GM12864 (cell line): ENCODE measurements at regions not wholly inside any gene's neighbourhood (a gene's known extent, or its start where the extent isn't known, plus 50 kb on each side); places are given as distances from the start of the nearest gene placed in this dataset.
"Not testable (repeated sequence)": the region's sequence is repeated elsewhere in the genome, so short reads cannot be mapped to it uniquely, and the experiment has no call there.

ENCODE experiments used
- DNase-seq: peaks from one replicate; pipeline ENCODE4 v3.0.0-alpha.2; 2011; ENCODE audit warnings: low read depth
- H3K4me3 ChIP-seq: 2 replicates; pipeline ENCODE4 v1.5.1; 2011; ENCODE audit warnings: mild to moderate bottlenecking, low read depth, low read length, control low read depth
- CTCF ChIP-seq: IDR thresholded peaks from 2 replicates; pipeline ENCODE4 v1.5.1; 2011; ENCODE audit warnings: low read depth, mild to moderate bottlenecking, moderate library complexity, low read length, control low read depth, inconsistent platforms; ENCODE audit errors: missing control alignments

GRCh38 chr5:94009161-94009560, 267.8 kb upstream of the POU5F2 start:
- DNase-seq: no peak
- no peak overlapping the region for H3K4me3 ChIP-seq
- no peak for TF ChIP-seq CTCF

- no peak for DNase-seq
- TF ChIP-seq CTCF: no peak
- H3K4me3 ChIP-seq: no peak overlapping the region
Measured at GRCh38 chr5:93998951-93999455, 257.6 kb upstream of the POU5F2 start.

DNA sequence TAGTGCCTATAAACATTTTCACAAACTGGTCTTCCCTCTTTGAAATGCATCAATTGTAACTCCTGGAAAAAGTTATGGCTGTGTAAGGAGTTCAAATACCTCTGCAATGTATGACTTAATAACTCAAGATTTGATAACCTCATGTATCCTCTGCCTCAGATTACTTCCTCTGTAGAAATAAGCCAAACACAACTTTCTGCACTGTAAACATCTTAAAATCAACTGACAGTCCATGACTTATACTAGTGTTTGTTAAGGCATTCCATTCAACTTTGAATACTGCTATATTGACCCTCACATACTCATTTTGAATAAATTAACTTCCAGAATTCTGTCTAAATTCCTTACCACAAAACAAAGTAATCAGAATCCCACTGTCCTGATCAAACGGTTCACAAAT, 256.2 kb upstream of the POU5F2 start:
- DNase-seq: no peak
- TF ChIP-seq CTCF: no peak
- H3K4me3 ChIP-seq: no peak overlapping the region

GRCh38 chr5:93995126-93995621, 253.8 kb upstream of the POU5F2 start:
- TF ChIP-seq CTCF: no peak
- H3K4me3 ChIP-seq: no peak overlapping the region
- no peak for DNase-seq

GRCh38 chr5:93993161-93993560, 251.8 kb upstream of the POU5F2 start:
- TF ChIP-seq CTCF: no peak
- no peak for DNase-seq
- H3K4me3 ChIP-seq: no peak overlapping the region

DNA sequence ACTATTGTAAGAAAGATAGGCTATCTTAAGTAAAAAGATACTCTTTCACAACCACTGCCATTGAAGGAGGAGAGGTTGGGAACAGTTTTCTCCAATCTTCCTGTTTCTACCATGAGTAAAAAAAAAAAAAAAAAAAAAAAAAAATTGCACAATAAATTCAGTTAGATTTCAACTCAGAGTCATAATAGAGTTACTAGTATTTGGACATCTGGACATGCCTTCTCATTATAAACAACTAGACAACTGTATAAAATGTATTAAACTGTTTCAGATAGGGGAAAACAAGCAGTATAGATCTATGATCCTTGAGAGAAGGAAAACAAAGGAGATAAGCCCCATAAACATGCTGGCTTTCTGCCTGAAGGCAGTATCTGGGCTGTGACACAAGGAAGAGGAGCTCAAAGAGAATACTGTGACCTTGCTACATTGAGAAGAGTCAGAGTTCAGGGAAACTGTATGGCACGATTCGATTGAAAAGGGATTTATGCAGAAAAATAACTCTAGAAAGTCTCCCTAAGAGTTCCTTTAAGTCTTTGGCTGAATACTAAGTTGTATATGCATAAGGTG, 249.2 kb upstream of the POU5F2 start:
- H3K4me3 ChIP-seq: no peak overlapping the region
- DNase-seq: no peak
- no peak for TF ChIP-seq CTCF

DNA sequence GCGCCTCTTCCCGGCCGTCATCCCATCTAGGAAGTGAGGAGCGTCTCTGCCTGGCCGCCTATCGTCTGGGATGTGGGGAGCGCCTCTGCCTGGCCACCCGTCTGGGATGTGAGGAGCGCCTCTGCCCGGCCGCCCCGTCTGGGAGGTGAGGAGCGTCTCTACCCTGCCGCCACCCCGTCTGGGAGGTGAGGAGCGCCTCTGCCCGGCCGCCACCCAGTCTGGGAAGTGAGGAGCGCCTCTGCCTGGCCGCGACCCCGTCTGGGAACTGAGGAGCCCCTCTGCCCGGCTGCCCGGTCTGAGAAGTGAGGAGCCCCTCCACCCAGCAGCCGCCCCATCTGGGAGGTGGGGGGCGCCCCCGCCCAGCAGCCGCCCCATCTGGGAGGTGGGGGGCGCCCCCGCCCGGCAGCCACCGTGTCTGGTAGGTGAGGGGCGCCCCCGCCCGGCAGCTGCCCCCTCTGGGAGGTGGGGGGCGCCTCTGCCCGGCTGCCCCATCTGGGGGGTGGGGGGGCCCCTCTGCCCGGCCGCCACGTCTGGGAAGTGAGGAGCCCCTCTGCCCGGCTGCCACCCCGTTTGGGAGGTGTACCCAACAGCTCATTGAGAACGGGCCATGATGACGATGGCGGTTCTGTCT, 244.7 kb upstream of the POU5F2 start:
- H3K4me3 ChIP-seq, DNase-seq: not testable (repeated sequence)
